GM12865 (cell line): ENCODE measurements at regions not wholly inside any gene's neighbourhood (a gene's known extent, or its start where the extent isn't known, plus 50 kb on each side); places are given as distances from the start of the nearest gene placed in this dataset.
A peak's percentile ranks its signal among the peaks of the same experiment; 100 is the strongest.

Source experiments
- DNase-seq: peaks from one replicate; pipeline ENCODE4 v3.0.0; 2010; ENCODE audit warnings: low read depth
- H3K4me3 ChIP-seq: 2 replicates; pipeline ENCODE4 v1.5.1; 2011; ENCODE audit warnings: mild to moderate bottlenecking, low read depth, low read length, control low read depth
- TF ChIP-seq, protein P1 (sequence below): IDR thresholded peaks from 2 replicates; pipeline ENCODE4 v1.5.1; 2011; ENCODE audit warnings: low read length, control low read depth, low read depth, inconsistent platforms; ENCODE audit not compliant: insufficient read depth; ENCODE audit errors: missing control alignments

DNA sequence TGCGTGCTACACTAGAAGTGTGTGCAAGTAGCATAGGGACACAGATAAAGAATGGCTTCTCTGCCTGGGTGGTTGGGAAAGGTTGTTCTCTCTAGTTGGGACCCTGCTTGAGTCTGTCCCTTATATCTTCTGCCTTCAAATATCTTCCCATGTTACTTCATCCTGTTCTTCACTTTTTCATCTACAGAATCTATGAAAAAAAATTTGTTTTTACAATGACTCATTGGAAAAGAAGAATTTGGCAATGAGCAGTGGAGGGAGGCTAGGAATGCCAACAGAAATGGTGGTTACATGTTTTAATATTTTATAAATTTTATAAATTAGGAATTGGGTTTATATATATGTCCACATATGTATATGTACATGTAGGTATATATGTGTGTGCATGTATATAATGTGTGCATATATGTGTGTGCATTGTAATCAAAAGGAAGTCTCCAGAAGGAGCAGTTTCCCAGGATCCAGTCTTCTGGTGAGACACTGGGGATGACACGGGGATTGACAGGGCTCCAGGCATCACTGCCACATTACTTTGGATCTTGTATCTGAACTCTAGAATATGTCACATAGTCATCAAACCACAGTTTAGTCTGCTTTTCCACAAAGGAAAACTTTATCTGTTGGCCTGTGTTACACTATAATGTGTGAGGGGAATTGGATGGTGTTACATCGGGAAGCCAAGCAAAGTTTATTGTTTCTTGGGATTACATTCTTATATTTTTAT, 75.3 kb upstream of the RIPOR2 start:
- DNase-seq = no peak
- TF ChIP-seq, protein P1, sequence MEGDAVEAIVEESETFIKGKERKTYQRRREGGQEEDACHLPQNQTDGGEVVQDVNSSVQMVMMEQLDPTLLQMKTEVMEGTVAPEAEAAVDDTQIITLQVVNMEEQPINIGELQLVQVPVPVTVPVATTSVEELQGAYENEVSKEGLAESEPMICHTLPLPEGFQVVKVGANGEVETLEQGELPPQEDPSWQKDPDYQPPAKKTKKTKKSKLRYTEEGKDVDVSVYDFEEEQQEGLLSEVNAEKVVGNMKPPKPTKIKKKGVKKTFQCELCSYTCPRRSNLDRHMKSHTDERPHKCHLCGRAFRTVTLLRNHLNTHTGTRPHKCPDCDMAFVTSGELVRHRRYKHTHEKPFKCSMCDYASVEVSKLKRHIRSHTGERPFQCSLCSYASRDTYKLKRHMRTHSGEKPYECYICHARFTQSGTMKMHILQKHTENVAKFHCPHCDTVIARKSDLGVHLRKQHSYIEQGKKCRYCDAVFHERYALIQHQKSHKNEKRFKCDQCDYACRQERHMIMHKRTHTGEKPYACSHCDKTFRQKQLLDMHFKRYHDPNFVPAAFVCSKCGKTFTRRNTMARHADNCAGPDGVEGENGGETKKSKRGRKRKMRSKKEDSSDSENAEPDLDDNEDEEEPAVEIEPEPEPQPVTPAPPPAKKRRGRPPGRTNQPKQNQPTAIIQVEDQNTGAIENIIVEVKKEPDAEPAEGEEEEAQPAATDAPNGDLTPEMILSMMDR = no peak
- H3K4me3 ChIP-seq = no peak overlapping the region

DNA sequence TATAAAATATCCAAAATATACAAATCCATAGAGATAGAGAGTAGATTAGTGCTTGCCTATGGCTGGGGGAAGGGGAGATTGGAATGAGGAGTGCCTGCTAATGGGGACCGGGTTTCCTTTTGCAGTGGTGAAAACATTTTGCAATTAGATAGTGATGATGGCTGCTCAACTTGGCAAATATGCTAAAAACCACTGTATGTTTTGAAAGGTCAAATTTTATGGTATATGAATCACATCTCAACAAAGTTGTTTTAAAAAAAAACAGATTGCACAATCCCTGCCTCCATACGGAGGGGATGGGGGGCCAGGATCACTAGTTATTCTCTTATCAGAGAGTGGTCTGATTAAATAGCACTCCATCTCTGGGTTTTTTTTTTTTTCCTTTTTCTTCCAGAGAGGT, 76.9 kb upstream of the RIPOR2 start:
- DNase-seq = no peak
- TF ChIP-seq, protein P1 = no peak
- H3K4me3 ChIP-seq = no peak overlapping the region

DNA sequence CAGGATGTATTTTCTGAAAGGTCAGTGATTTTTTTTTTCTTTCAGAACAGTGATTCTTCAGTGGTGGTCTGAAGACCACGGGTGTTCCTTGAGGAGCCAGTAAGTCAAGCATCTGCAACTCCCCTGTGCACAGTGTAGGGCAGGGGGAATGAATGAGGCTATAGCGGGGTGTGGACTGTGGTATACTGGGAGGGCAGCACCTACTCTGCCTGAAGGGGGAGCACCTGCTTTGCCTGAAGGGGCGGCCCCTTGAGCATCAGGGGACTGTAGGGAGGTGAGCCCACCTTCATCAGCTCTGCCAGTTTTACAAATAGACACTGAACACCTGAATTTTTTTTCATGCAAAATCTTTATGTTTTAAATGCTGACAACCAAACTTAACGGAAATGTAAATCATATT, 77.5 kb upstream of the RIPOR2 start:
- no peak for DNase-seq
- H3K4me3 ChIP-seq = no peak overlapping the region
- TF ChIP-seq, protein P1 = peak; percentile 34

DNA sequence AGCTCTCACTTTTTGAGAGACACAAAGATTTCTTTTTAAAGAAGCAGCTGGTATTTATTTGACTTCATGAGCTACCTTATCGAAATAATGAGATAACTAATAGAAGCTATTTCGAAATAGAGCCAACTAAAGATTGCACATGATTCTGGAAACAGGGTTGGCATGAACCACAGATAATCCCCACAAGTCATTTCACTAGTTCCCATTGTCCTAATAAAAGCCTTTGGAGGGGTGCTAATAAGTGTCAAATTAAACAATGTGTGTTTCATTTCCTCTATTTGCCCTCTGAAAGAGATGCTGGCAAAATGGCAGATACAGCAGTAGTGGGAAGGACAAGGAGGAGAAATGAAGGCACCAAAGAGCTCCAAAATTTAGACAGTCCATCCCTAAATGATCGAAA, 78.6 kb upstream of the RIPOR2 start:
- no peak overlapping the region for H3K4me3 ChIP-seq
- no peak for DNase-seq
- TF ChIP-seq, protein P1 = no peak

DNA sequence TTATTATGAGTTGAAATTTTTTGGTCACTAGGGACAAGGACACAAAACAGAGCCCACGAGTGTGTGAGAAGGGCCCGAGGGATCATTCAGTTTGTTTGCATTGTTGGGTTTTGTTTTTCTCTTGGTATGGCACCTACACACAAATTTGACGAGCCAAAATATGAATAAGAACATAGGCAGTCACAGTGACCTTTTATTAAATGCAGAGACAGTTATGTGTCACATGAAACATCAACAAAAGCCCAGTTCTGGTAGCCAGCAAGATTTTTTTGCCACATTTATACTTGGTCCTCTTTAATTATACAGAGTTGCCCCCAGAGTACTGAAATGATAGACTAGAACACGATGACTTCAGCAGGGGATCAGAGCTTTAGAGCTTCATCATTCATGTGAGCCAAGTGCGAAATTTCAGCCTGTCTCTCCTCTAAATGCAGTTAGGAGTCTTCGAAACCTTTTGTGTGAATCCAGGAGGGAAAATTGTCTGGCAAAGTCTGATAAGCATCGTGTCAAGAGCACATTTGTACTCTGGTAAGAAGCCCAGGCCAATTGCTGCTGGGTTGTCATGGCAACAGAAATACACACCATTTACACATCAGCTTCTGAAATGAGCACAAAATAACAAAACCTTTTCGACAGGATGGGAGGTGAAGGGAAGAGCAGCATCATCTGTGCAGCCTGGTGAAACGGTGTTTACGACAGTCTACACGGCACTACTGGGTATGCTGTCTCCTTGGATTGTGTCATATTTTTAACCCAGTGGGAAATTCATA, 79.2 kb upstream of the RIPOR2 start:
- TF ChIP-seq, protein P1 = no peak
- H3K4me3 ChIP-seq = no peak overlapping the region
- DNase-seq = peak; percentile 37

DNA sequence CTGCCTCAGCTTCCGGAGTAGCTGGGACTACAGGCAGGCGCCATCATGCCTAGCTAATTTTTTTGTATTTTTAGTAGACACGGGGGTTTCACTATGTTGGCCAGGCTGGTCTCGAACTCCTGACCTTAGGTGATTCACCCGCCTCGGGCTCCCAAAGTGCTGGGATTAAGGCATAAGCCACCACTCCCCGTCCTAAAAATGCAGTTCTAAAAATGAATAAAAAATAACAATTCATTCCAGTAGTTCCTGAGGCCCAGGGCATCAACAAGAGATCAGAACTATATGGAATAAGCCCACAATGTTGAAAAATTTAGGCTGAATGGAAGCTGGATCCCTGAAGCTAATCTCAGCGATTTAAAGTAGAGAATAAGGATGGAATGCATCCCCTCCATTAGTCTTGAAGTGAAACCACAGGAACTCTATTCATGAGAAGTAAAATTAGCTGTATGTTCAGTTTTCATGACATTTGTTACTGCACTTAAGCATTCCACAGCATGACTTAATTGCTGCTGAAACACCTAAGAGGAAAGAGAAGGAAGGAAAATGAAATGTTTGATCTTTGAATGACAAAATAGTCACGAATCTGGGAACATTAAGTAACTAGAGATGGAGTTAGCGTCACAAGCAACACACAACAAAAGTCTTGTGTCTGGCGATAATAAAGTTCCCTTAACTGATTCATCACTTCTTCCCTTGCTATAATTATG, 80.4 kb upstream of the RIPOR2 start:
- TF ChIP-seq, protein P1 = no peak
- no peak overlapping the region for H3K4me3 ChIP-seq
- no peak for DNase-seq
